Progenitor cell of endocrine pancreas (in vitro differentiated cells): ENCODE measurements at regions not wholly inside any gene's neighbourhood (a gene's known extent, or its start where the extent isn't known, plus 50 kb on each side); places are given as distances from the start of the nearest gene placed in this dataset.

Source experiments
- DNase-seq: peaks from one replicate; pipeline ENCODE4 v3.0.0; 2021; ENCODE audit warnings: low spot score; ENCODE audit not compliant: unreplicated experiment
- H3K27ac Mint-ChIP-seq: 2 replicates; pipeline ENCODE4 v1.8.0; 2021; ENCODE audit warnings: mild to moderate bottlenecking, moderate library complexity, mixed read lengths
- H3K27me3 Mint-ChIP-seq: 2 replicates; pipeline ENCODE4 v1.8.0; 2021; ENCODE audit warnings: mixed read lengths
- H3K36me3 Mint-ChIP-seq: 2 replicates; pipeline ENCODE4 v1.8.0; 2022; ENCODE audit warnings: mixed read lengths; ENCODE audit not compliant: insufficient read depth
- H3K4me1 Mint-ChIP-seq: 2 replicates; pipeline ENCODE4 v1.8.0; 2021; ENCODE audit warnings: low read depth, mixed read lengths
- H3K4me3 Mint-ChIP-seq: 2 replicates; pipeline ENCODE4 v1.8.0; 2021; ENCODE audit warnings: low read depth, mild to moderate bottlenecking, moderate library complexity, mixed read lengths
- H3K9me3 Mint-ChIP-seq: 2 replicates; pipeline ENCODE4 v1.8.0; 2021; ENCODE audit warnings: low read depth, mixed read lengths
- TF ChIP-seq, protein P1 (sequence below): fragments of 200-600 bp; sonication (generic); IDR thresholded peaks from one replicate; pipeline ENCODE4 v1.5.0; 2021; ENCODE audit warnings: antibody characterized with exemption, mild to moderate bottlenecking; ENCODE audit not compliant: unreplicated experiment

DNA sequence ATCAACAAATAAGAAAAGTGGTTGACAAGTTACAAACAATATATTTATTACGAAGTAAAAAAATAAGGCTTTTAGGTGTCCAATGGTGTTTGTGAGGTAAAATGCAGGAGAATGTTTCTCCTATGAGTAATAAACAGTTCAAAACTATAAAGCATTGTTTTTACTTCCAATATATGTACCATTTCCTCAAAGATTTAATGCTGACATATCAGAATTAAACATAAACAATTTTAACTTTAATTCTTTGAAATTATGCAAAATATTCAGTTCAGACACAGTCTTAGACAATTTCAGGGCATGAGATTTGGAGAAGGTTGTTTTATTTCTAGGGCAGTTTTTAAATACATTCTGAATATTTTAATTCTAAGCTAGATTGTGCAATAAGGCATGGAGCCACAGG, 602.5 kb upstream of the DPPA4 start:
- DNase-seq = no peak
- Mint-ChIP-seq H3K9me3 (no peaks in the 10 kb centered on the region), H3K27me3 (no peaks in the 10 kb centered on the region), H3K27ac (no peak overlapping the region), H3K4me1 (no peaks in the 10 kb centered on the region), H3K36me3 (no peaks in the 10 kb centered on the region), H3K4me3 (no peak overlapping the region)
- TF ChIP-seq, protein P1, sequence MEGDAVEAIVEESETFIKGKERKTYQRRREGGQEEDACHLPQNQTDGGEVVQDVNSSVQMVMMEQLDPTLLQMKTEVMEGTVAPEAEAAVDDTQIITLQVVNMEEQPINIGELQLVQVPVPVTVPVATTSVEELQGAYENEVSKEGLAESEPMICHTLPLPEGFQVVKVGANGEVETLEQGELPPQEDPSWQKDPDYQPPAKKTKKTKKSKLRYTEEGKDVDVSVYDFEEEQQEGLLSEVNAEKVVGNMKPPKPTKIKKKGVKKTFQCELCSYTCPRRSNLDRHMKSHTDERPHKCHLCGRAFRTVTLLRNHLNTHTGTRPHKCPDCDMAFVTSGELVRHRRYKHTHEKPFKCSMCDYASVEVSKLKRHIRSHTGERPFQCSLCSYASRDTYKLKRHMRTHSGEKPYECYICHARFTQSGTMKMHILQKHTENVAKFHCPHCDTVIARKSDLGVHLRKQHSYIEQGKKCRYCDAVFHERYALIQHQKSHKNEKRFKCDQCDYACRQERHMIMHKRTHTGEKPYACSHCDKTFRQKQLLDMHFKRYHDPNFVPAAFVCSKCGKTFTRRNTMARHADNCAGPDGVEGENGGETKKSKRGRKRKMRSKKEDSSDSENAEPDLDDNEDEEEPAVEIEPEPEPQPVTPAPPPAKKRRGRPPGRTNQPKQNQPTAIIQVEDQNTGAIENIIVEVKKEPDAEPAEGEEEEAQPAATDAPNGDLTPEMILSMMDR = no peak

DNA sequence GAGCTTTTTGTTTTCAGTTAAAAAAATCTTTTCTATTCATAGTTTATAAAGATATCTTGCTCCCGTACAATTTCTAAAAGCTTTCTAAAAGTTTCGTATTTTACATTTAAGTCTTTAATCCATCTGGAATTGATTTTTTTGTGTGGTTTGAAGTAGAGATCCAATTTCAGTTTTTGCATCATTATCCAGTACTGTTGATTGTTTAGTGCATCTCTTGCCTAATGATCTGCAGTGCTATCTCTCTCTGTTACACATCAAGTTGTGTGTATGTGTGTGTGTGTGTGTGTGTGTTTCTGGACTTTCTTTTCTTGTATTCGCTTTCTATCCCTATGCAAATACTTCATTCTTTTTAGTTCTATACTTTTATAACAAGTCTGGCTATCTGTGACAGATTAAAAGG, 605.8 kb upstream of the DPPA4 start:
- Mint-ChIP-seq H3K27me3 (no peaks in the 10 kb centered on the region), H3K9me3 (no peaks in the 10 kb centered on the region), H3K4me3 (no peak overlapping the region)

DNA sequence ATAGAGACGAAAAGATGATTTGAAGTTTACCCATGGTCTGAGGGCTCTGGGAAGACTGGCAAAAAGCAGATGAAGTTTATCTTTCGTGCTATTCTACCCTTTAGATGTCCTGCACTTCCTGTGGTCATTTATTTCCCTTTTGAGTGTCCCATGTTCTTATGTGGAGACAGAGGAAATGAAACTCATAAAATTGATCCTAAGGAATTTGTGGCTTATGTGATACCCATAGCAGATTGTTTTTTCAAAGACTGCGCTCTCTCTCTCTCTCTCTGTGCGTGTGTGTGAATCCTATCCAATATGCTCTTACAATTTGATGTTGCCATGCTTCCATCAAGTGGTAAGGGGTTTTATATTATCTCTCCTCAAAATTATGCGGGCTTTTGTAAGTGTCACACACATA, 607.5 kb upstream of the DPPA4 start:
- no peak overlapping the region for H3K27ac Mint-ChIP-seq
- H3K4me3 Mint-ChIP-seq = no peak overlapping the region
- no peaks in the 10 kb centered on the region for H3K36me3 Mint-ChIP-seq
- TF ChIP-seq, protein P1 = no peak
- H3K27me3 Mint-ChIP-seq = no peaks in the 10 kb centered on the region
- no peaks in the 10 kb centered on the region for H3K9me3 Mint-ChIP-seq
- H3K4me1 Mint-ChIP-seq = no peaks in the 10 kb centered on the region
- no peak for DNase-seq

More for the DNA sequence above, 605.8 kb upstream of the DPPA4 start:
- DNase-seq = no peak
- Mint-ChIP-seq H3K36me3 (no peaks in the 10 kb centered on the region), H3K4me1 (no peaks in the 10 kb centered on the region), H3K27ac (no peak overlapping the region)
- TF ChIP-seq, protein P1 = no peak

DNA sequence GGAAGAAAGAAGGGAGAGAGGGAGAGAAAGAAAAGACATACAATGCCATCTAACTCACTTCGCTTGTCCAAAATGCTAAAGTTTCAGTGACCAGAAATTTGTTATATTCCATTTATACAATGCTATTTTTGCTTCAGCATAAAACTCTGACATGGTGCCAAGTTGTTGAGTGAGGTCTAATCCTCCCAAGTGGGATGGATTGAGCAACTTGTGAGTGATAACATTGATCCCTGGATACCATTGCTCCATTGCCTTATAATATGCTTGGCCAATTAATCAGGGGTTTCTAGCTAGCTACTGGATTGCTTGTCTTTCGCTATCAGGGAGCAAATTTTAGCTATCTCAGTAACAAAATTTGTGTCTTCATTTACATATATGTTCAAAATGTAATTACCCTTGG, 615.6 kb upstream of the DPPA4 start:
- Mint-ChIP-seq H3K27me3 (no peaks in the 10 kb centered on the region), H3K4me1 (no peaks in the 10 kb centered on the region), H3K4me3 (no peak overlapping the region), H3K27ac (no peak overlapping the region), H3K36me3 (no peaks in the 10 kb centered on the region), H3K9me3 (peaks cover 3% of the 10 kb centered on the region)
- TF ChIP-seq, protein P1 = no peak
- no peak for DNase-seq

DNA sequence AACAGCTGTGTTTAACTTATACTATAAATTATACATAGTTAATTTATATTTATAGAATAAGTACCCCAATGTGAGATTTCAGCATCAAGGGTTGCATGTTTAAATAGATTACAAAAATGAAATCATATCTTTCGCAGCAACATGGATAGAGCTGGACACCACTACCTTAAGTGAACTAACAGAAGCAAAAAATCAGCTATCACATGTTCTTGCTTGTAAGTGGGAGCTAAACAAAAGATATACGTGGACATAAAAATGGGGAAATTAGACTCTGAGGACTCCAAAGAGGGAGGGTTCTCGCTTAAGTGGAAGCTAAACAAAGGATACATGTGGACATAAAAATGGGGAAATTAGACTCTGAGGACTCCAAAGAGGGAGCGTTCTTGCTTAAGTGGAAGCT, 626.5 kb upstream of the DPPA4 start:
- no peaks in the 10 kb centered on the region for H3K9me3 Mint-ChIP-seq
- no peak overlapping the region for H3K27ac Mint-ChIP-seq
- TF ChIP-seq, protein P1 = no peak
- H3K27me3 Mint-ChIP-seq = no peaks in the 10 kb centered on the region
- no peak for DNase-seq
- no peak overlapping the region for H3K4me3 Mint-ChIP-seq
- H3K4me1 Mint-ChIP-seq = no peaks in the 10 kb centered on the region
- no peaks in the 10 kb centered on the region for H3K36me3 Mint-ChIP-seq
